Thyroid gland (tissue), 4 donors: ENCODE measurements at regions not wholly inside any gene's neighbourhood (a gene's known extent, or its start where the extent isn't known, plus 50 kb on each side); places are given as distances from the start of the nearest gene placed in this dataset.
"Not testable (repeated sequence)": the region's sequence is repeated elsewhere in the genome, so short reads cannot be mapped to it uniquely, and the experiment has no call there.

ENCODE experiments used
- DNase-seq, 2 donors: peaks; one replicate each; pipeline ENCODE4 v3.0.0-alpha.2; 2019
- H3K27ac ChIP-seq, 3 donors: fragments of 200-600 bp; sonication (generic); 1 replicate in 2 of 3; 2 replicates in 1 of 3; pipeline ENCODE4 v1.5.1; 2016 to 2019; ENCODE audit warnings: mild to moderate bottlenecking in 1 of 3, moderate library complexity in 1 of 3
- H3K27me3 ChIP-seq: fragments of 200-600 bp; sonication (generic); one replicate; pipeline ENCODE4 v1.5.1; 2019
- H3K36me3 ChIP-seq, 2 donors: fragments of 200-600 bp; sonication (generic); one replicate each; pipeline ENCODE4 v1.5.1; 2016 to 2019
- H3K4me1 ChIP-seq, 2 donors: fragments of 200-600 bp; sonication (generic); one replicate each; pipeline ENCODE4 v1.5.1; 2017 to 2019
- H3K4me3 ChIP-seq, 3 donors: fragments of 200-600 bp; sonication (generic); replicated peaks in 1 of 3; 1 replicate in 2 of 3; 2 replicates in 1 of 3; pipeline ENCODE4 v1.5.1; 2016; ENCODE audit warnings: mild to moderate bottlenecking in 1 of 3
- H3K9me3 ChIP-seq: fragments of 200-600 bp; sonication (generic); one replicate; pipeline ENCODE4 v1.5.1; 2017
- CTCF ChIP-seq, 6 experiments: fragments of 200-600 bp in 3 of 6; fragments of 450-650 bp in 3 of 6; sonication (generic) in 3 of 6; IDR thresholded peaks; one replicate each; pipeline ENCODE4 v1.5.1; 2016 to 2019; ENCODE audit warnings: antibody characterized with exemption in 6 of 6, mild to moderate bottlenecking in 2 of 6, inconsistent platforms in 1 of 6, moderate library complexity in 1 of 6
- POLR2A ChIP-seq, 2 donors: fragments of 450-650 bp; IDR thresholded peaks; one replicate each; pipeline ENCODE4 v1.6.1; 2017; ENCODE audit warnings: antibody characterized with exemption in 2 of 2, mild to moderate bottlenecking in 2 of 2, moderate library complexity in 1 of 2
- WGBS, 2 donors: methylation state at CpG; one replicate each; pipeline ENCODE4 v1.1.5; 2017; 5-methylcytosine and 5-hydroxymethylcytosine counted together
- intact Hi-C: fragments of 100-400 bp; cut with DNase I; formaldehyde crosslinking; loops from one replicate; pipeline ENCODE4 v1.15.1; 2023

GRCh38 chr12:38162708-38163441 lies 153.7 kb upstream of the ALG10B start:
- no peaks in the 10 kb centered on the region for H3K4me1 ChIP-seq
- TF ChIP-seq CTCF (IDR thresholded peaks at IDR 0.05) (no peak), POLR2A (IDR thresholded peaks at IDR 0.05) (no peak)
- no peak overlapping the region for H3K27ac ChIP-seq
- no peaks in the 10 kb centered on the region for H3K36me3 ChIP-seq
- no peak for DNase-seq
- WGBS, 2 donors: 90% methylated on average over 33 to 35 of the region's 35 CpGs
- H3K9me3 ChIP-seq: no peaks in the 10 kb centered on the region
- intact Hi-C loops: no loop called here
- H3K4me3 ChIP-seq: no peak overlapping the region
- no peaks in the 10 kb centered on the region for H3K27me3 ChIP-seq

DNA sequence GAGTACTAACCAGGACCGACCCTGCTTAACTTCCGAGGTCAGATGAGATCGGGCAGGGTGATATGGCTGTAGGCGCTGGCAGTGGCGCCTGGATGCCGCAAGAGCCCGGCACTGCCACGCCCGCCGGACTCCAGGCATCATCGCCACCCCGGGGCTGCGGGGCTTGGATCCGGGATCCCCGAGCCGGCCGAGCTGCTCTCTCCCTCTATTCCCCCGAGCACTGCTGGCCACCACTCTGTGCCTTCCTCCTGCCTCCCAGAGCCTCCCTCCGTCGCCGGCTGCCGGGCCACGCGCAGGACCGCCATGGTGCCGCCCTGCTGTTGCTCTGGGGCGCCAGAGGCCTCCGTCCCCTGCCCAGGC lies 153.2 kb upstream of the ALG10B start:
- Histone ChIP-seq H3K36me3 (no peaks in the 10 kb centered on the region), H3K4me3 (no peak overlapping the region), H3K27me3 (no peaks in the 10 kb centered on the region), H3K27ac (no peak overlapping the region), H3K9me3 (no peaks in the 10 kb centered on the region), H3K4me1 (no peaks in the 10 kb centered on the region)
- no peak for DNase-seq
- WGBS, 2 donors: 87 to 91% methylated on average over 27 of the region's 28 CpGs
- TF ChIP-seq POLR2A (IDR thresholded peaks at IDR 0.05) (no peak), CTCF (IDR thresholded peaks at IDR 0.05) (no peak)
- intact Hi-C loops: no loop called here

GRCh38 chr12:38166225-38166624 lies 150.3 kb upstream of the ALG10B start:
- 86 to 89% methylated on average over 2 of the region's 2 CpGs for WGBS, 2 donors
- DNase-seq: no peak

DNA sequence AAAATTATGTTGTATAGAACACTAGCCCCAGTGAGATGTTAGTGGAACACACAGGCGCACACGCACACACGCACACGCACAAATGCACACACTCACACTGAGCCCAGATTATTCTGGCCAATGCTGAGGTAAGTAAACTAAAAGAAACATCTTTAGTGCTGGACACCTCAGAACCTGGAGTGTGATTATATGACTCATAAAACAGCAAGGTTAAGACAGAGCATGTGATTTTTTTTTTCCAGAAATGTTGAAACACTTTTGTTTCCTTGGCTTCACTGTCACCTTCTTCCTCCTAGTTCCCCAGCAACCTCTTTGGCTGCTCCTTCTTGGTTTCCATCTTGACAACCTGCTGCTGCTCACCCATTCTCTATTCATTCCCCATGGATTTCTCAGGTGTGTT lies 141.0 kb upstream of the ALG10B start:
- DNase-seq: no peak
- Histone ChIP-seq H3K27me3 (no peaks in the 10 kb centered on the region), H3K4me3 (no peak overlapping the region), H3K4me1 (no peaks in the 10 kb centered on the region), H3K9me3 (no peaks in the 10 kb centered on the region), H3K36me3 (no peaks in the 10 kb centered on the region), H3K27ac (no peak overlapping the region)
- intact Hi-C loops: no loop called here
- WGBS, 2 donors: 86 to 89% methylated on average over 4 of the region's 4 CpGs
- no peak for TF ChIP-seq CTCF (IDR thresholded peaks at IDR 0.05)
- TF ChIP-seq POLR2A (IDR thresholded peaks at IDR 0.05): no peak

More at GRCh38 chr12:38166225-38166624, 150.3 kb upstream of the ALG10B start:
- Histone ChIP-seq H3K4me3 (no peak overlapping the region), H3K27me3 (no peaks in the 10 kb centered on the region), H3K27ac (no peak overlapping the region), H3K9me3 (no peaks in the 10 kb centered on the region), H3K36me3 (no peaks in the 10 kb centered on the region), H3K4me1 (no peaks in the 10 kb centered on the region)
- TF ChIP-seq CTCF (IDR thresholded peaks at IDR 0.05): no peak
- TF ChIP-seq POLR2A (IDR thresholded peaks at IDR 0.05): no peak
- intact Hi-C loops: no loop called here

GRCh38 chr12:38183617-38184016 lies 133.0 kb upstream of the ALG10B start:
- peak overlapping the region in 1 of 3 donors; percentile 17 for H3K27ac ChIP-seq
- H3K27me3 ChIP-seq, H3K4me3 ChIP-seq, H3K36me3 ChIP-seq, H3K9me3 ChIP-seq, intact Hi-C loops, H3K4me1 ChIP-seq: not testable (repeated sequence)
- 83 to 95% methylated on average over 1 of the region's 1 CpG for WGBS, 2 donors
- DNase-seq: peak; percentile 45 to 78

- H3K36me3 ChIP-seq, H3K4me1 ChIP-seq, H3K27ac ChIP-seq, H3K27me3 ChIP-seq, DNase-seq, H3K4me3 ChIP-seq, intact Hi-C loops, H3K9me3 ChIP-seq: not testable (repeated sequence)
- WGBS, 2 donors: 53 to 67% methylated on average over 1 of the region's 1 CpG
Observed at GRCh38 chr12:38197286-38197685, 119.3 kb upstream of the ALG10B start.
